Lower leg skin (tissue), 3 donors: ENCODE measurements at regions not wholly inside any gene's neighbourhood (a gene's known extent, or its start where the extent isn't known, plus 50 kb on each side); places are given as distances from the start of the nearest gene placed in this dataset.

Experiments used
- POLR2A ChIP-seq, 2 donors: fragments of 450-650 bp; IDR thresholded peaks; one replicate each; pipeline ENCODE4 v1.6.1; 2016 to 2017; ENCODE audit warnings: antibody characterized with exemption in 2 of 2, mild to moderate bottlenecking in 1 of 2, moderate library complexity in 1 of 2
- TF ChIP-seq, protein P1 (sequence below), 3 donors: fragments of 450-650 bp; IDR thresholded peaks; one replicate each; pipeline ENCODE4 v1.5.1; 2016; ENCODE audit warnings: antibody characterized with exemption in 3 of 3, mild to moderate bottlenecking in 3 of 3, moderate library complexity in 2 of 3

DNA sequence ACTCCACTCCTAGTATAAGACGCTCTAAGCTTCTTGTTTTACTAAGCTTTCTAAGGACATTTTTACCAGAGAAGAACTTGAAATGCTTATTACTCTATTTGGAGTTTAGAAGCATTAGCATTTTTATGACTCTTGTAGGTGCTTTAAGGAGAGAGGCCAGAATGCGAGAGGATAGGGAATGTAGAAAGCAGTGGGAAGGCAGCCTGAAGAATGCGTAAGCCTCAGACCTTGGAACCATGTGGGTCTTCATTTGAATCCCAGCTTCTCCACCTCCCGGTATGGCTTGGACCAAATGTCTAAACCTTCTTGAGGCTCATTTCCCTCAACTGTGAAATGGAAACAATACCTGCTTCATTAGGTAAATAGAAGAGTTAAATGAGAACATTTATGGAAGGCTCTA lies 60.0 kb upstream of the AMOTL1 start:
- TF ChIP-seq, protein P1, sequence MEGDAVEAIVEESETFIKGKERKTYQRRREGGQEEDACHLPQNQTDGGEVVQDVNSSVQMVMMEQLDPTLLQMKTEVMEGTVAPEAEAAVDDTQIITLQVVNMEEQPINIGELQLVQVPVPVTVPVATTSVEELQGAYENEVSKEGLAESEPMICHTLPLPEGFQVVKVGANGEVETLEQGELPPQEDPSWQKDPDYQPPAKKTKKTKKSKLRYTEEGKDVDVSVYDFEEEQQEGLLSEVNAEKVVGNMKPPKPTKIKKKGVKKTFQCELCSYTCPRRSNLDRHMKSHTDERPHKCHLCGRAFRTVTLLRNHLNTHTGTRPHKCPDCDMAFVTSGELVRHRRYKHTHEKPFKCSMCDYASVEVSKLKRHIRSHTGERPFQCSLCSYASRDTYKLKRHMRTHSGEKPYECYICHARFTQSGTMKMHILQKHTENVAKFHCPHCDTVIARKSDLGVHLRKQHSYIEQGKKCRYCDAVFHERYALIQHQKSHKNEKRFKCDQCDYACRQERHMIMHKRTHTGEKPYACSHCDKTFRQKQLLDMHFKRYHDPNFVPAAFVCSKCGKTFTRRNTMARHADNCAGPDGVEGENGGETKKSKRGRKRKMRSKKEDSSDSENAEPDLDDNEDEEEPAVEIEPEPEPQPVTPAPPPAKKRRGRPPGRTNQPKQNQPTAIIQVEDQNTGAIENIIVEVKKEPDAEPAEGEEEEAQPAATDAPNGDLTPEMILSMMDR (IDR thresholded peaks at IDR 0.05), result no peak
- no peak for TF ChIP-seq POLR2A (IDR thresholded peaks at IDR 0.05)
